ENCODE measurements at regions not wholly inside any gene's neighbourhood (a gene's known extent, or its start where the extent isn't known, plus 50 kb on each side); places are given as distances from the start of the nearest gene placed in this dataset.

GRCh38 chr2:173764094-173764493, 201.1 kb downstream of the SP3 start:
- Mint-ChIP-seq H3K4me1 (peaks cover 14% of the 10 kb centered on the region), H3K4me3 (no peak overlapping the region), H3K27ac (no peak overlapping the region), H3K36me3 (no peaks in the 10 kb centered on the region), H3K27me3 (ENCODE audit: insufficient read depth, low read depth) (peaks cover 3% of the 10 kb centered on the region), H3K9me3 (peaks cover 5% of the 10 kb centered on the region)
- Histone ChIP-seq H3K4me2 (no peak overlapping the region), H3K79me2 (ENCODE audit: low read depth) (no peaks in the 10 kb centered on the region), H3K9me3 (ENCODE audit: low read depth) (no peaks in the 10 kb centered on the region), H3K4me3 (no peak overlapping the region), H3K36me3 (no peaks in the 10 kb centered on the region), H3F3A (ENCODE audit: low read depth) (peaks cover 19% of the 10 kb centered on the region), H3K4me1 (peaks cover 30% of the 10 kb centered on the region), H3K27ac (no peak overlapping the region), H4K20me1 (ENCODE audit: low read depth) (no peaks in the 10 kb centered on the region), H3K9ac (no peak overlapping the region), H2AFZ (replicated peaks) (no peak overlapping the region), H3K27me3 (no peaks in the 10 kb centered on the region)
- DNase-seq (ENCODE audit: low spot score) = no peak
- TF ChIP-seq EZH2phosphoT487 (IDR thresholded peaks at IDR 0.05) (no peak), EZH2 (IDR thresholded peaks at IDR 0.05) (no peak), CTCF (IDR thresholded peaks at IDR 0.05) (no peak)

- H3K4me2 ChIP-seq = no peak overlapping the region
- no peaks in the 10 kb centered on the region for H3K9me3 ChIP-seq (ENCODE audit: low read depth)
- no peak overlapping the region for H3K27ac ChIP-seq
- peaks cover 20% of the 10 kb centered on the region for H3F3A ChIP-seq (ENCODE audit: low read depth)
- TF ChIP-seq EZH2 (IDR thresholded peaks at IDR 0.05) (no peak), CTCF (IDR thresholded peaks at IDR 0.05) (no peak), EZH2phosphoT487 (IDR thresholded peaks at IDR 0.05) (no peak)
- no peaks in the 10 kb centered on the region for H3K79me2 ChIP-seq (ENCODE audit: low read depth)
- no peaks in the 10 kb centered on the region for H3K27me3 ChIP-seq
- peaks cover 7% of the 10 kb centered on the region for H3K9me3 Mint-ChIP-seq
- H4K20me1 ChIP-seq (ENCODE audit: low read depth) = no peaks in the 10 kb centered on the region
- no peak overlapping the region for H3K27ac Mint-ChIP-seq
- H2AFZ ChIP-seq (replicated peaks) = no peak overlapping the region
- H3K36me3 ChIP-seq = no peaks in the 10 kb centered on the region
- H3K4me1 Mint-ChIP-seq = peaks cover 18% of the 10 kb centered on the region
- H3K36me3 Mint-ChIP-seq = no peaks in the 10 kb centered on the region
- no peak overlapping the region for H3K4me3 ChIP-seq
- no peak overlapping the region for H3K9ac ChIP-seq
- H3K4me1 ChIP-seq = peaks cover 22% of the 10 kb centered on the region
- DNase-seq (ENCODE audit: low spot score) = no peak
- H3K27me3 Mint-ChIP-seq (ENCODE audit: insufficient read depth, low read depth) = peaks cover 3% of the 10 kb centered on the region
- no peak overlapping the region for H3K4me3 Mint-ChIP-seq
These were observed 198.5 kb downstream of the SP3 start for GRCh38 chr2:173766537-173767289.

GRCh38 chr2:173770947-173771678, 194.1 kb downstream of the SP3 start:
- Mint-ChIP-seq H3K4me3 (no peak overlapping the region), H3K9me3 (peaks cover 7% of the 10 kb centered on the region), H3K4me1 (peaks cover 19% of the 10 kb centered on the region), H3K27ac (peak overlapping the region; percentile 89), H3K27me3 (ENCODE audit: insufficient read depth, low read depth) (no peaks in the 10 kb centered on the region), H3K36me3 (peaks cover 2% of the 10 kb centered on the region)
- Histone ChIP-seq H3K79me2 (ENCODE audit: low read depth) (no peaks in the 10 kb centered on the region), H3K36me3 (no peaks in the 10 kb centered on the region), H2AFZ (replicated peaks) (no peak overlapping the region), H3K4me2 (peak overlapping the region; percentile 64), H3K4me1 (peaks cover 18% of the 10 kb centered on the region), H3K4me3 (peak overlapping the region; percentile 1), H3K27me3 (no peaks in the 10 kb centered on the region), H3F3A (ENCODE audit: low read depth) (peaks cover 20% of the 10 kb centered on the region), H3K27ac (peak overlapping the region; percentile 81), H3K9me3 (ENCODE audit: low read depth) (no peaks in the 10 kb centered on the region), H3K9ac (no peak overlapping the region), H4K20me1 (ENCODE audit: low read depth) (no peaks in the 10 kb centered on the region)
- DNase-seq (ENCODE audit: low spot score) = peak; percentile 61
- TF ChIP-seq EZH2phosphoT487 (IDR thresholded peaks at IDR 0.05) (no peak), CTCF (IDR thresholded peaks at IDR 0.05) (no peak), EZH2 (IDR thresholded peaks at IDR 0.05) (no peak)

Measured in neural progenitor cell (in vitro differentiated cells).